ENCODE measurements at regions not wholly inside any gene's neighbourhood (a gene's known extent, or its start where the extent isn't known, plus 50 kb on each side); places are given as distances from the start of the nearest gene placed in this dataset.

- no peak for DNase-seq
Observed at GRCh38 chr2:5842326-5842725, 150.1 kb downstream of the SOX11 start.

DNA sequence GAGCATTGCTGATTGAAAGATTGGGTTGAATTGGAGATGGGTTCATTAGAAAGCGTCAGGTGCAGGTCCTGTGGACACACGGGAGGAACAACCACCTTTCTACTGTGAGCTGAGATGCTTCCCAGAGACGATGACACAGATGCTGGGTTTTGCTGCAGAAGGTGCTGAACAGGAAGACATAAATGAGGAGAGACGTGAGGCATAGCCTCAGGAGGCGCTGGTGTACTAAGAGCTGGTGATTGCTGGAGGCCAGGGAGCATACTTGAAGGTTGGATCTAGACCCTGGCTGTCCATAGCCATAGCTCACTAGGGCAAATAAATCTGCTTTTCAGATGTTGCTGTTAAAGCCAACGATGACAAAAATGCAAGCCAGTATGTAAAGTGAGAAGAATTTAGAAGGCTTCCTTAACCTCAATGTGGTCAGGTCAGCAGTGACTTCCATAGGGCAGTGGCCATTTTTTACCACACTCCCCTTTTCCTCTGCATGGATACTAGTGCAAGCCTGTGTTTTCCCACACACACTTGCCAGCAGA is 153.7 kb downstream of the SOX11 start:
- DNase-seq, result no peak

DNA sequence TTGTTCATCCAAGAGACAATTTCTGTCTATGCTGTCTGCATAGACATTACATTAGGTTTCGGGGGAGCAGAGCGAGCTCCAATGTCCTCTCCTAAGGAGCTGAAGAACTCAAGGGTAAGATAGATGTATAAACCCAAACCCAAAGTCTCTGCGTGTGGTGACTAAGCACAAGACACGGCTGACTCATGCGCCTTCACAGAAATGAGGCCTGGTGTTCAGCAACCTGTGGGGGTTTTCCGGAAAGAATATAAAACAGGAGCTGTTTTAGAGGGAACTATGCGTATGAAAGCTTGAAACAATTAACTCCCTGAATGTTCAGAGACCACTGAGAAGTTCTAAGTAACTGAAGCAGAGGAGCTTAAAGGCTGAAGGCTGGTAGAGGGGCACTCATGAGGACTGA is 154.7 kb downstream of the SOX11 start:
- no peak for DNase-seq

DNA sequence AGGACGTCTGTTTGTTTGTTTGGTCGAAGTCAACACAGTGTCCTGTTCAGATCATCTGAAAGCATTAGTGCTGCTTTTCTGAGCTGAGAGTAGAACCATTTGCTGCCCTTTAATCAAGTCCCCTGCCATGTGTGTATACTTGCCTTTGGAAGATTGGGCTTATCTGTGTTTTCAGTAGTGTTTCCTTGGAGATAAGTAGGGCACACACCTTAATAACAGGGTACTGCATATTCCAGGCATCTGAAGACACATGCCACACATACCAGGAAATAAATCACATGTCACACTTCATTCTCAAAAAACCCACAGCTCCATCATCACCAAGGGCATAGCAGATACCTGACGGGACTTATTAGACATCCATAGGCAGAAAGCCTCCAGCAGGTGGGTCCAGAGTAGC is 157.4 kb downstream of the SOX11 start:
- DNase-seq, result no peak

GRCh38 chr2:5851410-5851809 is 159.2 kb downstream of the SOX11 start:
- DNase-seq, result no peak

DNA sequence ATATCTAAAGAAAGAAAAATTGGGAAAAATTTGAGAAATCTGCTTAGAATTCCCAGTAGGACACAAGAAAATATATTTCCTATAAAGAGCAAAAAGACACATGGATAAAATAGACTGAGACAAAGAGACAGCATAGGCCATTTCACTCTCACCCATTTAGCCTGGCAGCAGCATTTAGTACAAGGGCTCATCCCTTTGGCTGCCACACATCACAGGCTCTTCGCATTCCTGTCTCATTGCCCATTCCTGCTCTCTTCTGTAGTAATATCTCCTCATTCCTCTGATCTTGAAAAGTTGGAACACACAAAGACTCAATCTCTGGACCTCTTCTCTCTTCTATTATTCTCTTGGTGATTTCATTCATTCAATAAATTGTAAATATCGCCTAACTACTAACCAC is 162.6 kb downstream of the SOX11 start:
- no peak for DNase-seq

DNA sequence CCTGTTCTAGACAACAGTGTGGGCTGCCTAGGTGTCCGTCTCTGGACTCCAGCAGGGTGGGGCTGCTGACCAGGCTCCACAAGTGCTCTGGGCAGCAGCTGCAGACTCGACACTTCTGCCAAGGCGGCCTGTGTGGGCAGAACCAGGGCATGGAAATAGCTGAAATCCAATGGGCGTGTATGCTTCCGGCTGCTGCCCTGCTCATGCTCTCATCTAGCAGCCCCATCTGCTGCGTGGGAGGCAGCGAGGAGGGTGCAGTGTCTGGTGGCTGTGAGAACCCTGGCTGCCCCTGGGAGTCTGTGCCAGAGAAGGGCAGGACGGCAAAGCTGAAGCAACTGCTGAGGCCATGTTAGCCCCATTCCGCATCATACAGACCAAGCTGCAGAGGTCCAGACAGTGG is 174.9 kb downstream of the SOX11 start:
- no peak for DNase-seq

DNA sequence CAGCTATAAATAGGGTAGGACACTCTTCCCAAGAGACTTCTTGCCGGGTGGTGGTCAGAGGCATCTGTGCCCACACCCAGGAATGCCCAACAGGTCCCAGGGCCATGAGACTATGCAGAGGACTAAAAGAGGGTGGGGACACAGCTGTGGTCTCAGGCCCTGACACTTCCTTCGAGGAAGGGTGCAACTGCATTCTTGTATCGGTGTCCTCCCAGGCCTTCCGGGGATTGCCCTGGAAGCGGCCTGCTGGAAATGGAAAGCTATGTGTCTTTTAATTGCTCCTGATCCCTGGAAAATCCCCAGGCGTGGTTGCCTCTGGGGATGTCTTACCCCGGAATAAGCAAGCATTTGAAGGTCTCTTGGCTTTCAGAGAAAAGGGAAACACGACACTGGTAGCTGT is 176.7 kb downstream of the SOX11 start:
- DNase-seq, result no peak

DNA sequence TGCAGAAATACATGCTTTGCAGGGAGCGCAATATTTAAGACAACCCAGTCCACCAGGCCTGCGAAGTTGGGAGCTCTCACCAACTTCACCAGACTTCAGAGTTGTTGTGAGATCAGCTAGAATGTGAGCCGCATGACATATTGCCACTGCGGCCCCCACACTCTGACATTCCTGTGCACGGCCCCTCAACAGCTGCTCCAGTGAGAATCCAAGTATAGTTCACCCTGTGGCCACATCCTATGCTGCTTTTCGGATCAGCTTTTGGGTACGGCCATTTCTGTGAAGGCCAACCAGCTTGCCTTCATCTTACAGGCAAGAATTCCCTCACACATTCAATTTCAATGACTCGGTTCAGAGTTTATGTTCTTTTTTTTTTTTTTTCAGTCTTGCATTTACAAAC is 177.8 kb downstream of the SOX11 start:
- no peak for DNase-seq

- DNase-seq, result no peak
Observed at GRCh38 chr2:5877360-5877759, 185.2 kb downstream of the SOX11 start.

DNA sequence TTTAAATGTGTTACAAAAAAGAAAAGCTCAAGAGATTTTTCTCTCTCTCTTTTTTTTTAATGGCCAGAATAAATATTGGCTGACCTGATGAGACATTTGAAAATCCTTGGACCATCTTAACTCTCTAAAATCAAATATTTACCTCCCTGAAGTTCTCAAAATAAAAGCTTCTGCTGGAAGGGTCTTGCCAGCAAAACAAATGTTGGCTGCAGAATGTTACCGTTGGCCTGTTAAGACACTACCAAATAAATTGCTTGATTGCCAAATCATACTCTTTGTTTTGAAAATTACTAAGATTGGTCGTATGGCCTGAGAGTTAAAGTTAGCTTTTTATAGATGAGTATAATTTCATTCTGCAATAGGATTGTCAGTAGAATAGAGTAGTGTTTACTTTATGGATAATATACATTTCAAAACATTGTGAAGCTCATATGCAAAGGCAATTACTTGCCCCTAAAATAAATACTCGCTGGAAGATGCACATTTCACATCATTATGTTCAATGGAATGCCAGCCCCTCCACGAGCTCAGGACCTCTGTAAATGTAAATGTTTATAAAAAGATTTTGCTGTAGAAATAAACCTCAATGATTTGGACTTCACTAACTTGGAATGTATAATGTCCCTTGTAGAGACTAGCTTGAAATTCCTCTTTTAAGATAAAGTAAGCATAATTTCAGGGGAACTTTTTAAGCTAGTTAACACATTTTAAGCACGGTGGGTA is 193.4 kb downstream of the SOX11 start:
- no peak for DNase-seq

GRCh38 chr2:5886462-5886861 is 194.3 kb downstream of the SOX11 start:
- DNase-seq, result no peak

DNA sequence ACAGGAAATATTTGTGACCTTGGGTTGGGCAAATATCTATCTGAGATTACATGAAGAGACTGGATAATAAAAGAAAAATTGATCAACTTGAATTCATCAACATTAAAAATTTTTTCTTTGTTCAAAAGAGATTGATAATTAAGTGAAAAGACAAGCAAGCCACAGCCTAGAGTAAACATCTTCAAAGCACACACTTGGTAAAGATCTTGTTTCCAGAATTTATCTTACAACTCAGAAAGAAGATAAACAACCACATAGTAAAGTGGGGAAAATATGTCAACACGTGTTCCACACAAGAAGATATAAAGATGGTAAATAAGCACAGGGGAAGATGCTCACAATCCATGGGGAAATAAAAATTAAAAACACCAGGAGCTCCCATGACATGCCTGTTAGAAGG is 195.9 kb downstream of the SOX11 start:
- DNase-seq, result no peak

GRCh38 chr2:5889519-5889918 is 197.3 kb downstream of the SOX11 start:
- DNase-seq, result no peak

DNA sequence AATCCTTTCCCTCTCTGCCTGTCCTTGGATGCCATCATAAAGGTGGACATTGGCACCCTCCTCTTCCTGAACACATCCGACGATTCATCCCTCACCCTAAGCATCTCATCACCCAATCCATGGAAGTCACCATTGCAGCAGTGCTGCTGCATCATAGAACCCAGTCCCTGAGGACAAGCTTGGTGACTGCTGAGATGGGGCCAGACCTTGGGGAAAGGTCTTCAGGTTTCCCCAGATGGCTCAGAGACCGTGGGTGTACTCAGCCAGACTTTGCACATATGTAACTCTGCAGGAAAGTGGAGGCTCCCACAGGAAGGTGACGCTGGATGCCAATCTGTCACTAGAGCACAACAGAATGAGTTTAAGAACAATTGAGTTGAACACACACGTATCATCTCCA is 202.2 kb downstream of the SOX11 start:
- no peak for DNase-seq

DNA sequence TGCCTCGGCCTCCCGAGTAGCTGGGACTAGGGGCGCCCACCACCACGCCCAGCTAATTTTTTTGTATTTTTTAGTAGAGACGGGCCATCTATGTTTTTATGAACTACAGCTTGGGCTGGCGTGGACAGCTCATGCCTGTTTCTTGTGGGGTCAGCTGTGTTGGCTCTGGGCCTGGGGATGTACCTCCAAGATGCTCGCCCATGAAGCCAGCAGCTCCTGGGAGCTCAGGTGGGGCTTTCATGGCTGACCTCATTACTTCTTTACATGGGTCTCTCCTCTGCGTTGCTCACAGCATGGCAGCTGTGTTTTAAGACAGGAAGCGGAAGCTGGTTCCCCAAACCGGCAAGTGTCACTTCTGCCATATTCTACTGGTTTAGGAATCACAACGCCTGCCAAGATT is 203.1 kb downstream of the SOX11 start:
- no peak for DNase-seq

- no peak for DNase-seq
Observed at GRCh38 chr2:5897249-5897648, 205.1 kb downstream of the SOX11 start.

DNA sequence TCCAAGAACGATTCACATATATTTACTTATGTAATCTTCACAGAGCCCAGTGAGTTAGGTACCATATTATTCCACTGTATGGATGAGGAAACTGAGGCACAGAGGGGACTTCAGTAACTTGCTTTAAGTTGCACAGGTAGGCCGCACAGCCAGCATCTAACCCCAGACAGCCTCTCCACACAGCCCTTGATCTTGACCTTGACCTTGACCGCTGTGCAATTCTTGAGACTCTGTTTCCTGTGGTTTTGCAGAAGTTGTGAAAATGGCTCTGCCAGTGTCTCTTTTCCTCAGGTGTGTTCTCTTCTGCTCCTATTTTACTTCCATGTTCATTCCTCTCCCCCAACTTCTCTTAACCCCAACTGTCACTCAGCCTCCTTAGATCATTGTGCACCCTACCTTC is 206.5 kb downstream of the SOX11 start:
- DNase-seq, result no peak

GRCh38 chr2:5905661-5906060 is 213.5 kb downstream of the SOX11 start:
- DNase-seq, result no peak

DNA sequence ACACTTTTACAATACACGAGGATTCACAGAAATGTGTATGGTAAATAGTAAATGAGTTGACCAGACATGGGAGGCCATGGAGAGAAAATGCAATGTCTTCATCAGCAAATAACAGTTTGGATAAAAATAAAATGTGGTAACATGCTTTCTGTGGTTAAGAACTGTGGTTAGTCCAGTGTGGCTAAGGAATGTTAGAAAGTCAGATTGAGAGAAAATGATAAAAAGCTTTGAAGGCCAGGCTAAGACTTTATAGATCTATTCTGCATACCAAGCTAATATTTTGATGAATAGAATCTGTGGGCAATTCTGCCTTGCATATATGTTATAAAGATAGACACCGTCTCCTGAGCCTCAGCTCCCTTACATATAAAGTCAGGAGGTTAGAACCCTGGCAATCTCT is 215.9 kb downstream of the SOX11 start:
- DNase-seq, result no peak

DNA sequence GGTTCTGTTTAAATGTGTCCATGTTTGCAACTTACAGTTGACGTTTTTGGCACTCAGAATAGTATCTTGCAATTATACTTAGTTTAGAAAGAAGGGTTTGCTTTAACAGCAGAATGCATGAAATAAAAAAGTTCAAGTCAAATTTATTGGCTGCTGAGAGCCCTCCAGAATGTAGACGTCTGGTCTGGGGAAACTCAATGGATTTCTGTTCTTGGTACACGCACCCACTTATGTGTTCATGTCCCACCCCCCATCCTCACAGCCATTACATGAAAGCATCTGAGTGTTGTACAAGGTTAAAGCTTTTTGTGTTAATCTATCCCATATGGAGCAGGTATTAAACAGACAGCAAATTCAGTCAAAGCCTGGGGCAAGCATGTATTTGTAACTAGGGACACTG is 219.5 kb downstream of the SOX11 start:
- DNase-seq, result peak; percentile 56

DNA sequence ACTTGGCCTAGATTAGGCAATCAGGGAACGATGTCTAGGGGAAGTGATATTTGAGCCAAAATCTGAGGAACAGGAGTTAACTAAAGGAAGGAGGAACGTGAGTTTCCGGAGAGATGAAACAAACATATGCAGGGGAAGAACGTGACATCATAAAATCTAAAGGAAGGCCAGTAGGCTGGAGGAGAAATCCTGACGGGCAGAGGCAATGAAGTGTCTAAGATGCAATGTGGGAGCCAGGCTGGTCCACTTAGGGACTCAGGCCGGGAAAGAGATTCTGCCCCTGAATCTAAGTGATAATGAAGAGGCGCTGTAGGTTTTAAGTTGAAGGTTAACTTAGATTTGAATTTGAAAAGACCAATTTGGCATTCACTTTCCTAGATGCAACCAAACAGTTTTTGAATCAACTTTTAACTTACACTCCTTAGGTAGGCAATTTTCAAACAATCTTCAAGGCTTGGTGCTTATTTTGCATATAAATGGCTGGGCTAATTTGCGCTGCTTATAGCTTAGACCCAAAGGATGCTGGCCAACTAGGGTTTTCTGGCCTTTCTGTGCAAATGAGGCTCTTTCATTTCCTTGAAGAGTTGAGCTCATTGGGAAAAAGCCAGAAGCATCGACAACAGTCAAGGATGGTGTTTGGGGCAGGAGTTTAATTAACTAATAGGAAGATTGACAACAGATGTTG is 221.7 kb downstream of the SOX11 start:
- DNase-seq, result no peak

DNA sequence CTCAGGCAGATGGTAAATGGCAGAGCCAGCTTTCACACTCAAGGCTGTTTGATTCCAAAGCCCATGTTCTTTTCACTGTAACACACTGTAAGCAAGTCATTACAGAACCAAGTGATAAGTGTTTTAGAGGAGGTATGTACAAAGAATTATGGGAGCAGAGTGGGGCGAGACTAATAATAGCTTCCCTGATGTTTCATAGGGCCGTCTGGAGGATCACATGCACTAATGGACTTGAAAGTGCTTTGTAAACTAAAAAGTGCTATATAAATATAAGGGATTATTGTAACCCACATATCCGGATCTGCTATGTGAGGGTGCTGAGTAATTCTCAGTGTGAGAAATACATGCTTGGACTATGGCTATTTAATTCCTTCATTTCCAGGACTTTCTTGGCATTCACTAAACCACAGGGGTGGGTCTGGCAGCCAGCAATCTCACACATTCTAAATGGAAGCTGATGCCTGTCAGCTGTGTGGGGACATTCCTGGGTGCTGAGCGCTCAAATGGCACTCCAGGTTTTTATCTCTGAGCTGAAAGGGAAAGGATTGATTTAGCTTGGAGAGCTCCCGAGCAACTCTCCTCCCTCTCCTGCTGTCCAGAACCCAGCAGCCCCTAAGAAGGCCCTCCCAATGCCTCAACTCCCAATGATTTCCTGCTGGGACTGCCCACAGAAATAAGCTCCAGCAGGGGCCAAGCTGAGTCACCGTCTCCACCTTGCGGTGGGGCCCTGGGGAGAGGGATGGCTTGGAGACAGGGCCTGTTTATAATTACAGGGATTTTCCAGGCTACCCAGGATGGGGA is 222.8 kb downstream of the SOX11 start:
- no peak for DNase-seq
